H1 (cell line): ENCODE measurements at regions not wholly inside any gene's neighbourhood (a gene's known extent, or its start where the extent isn't known, plus 50 kb on each side); places are given as distances from the start of the nearest gene placed in this dataset.

Source experiments
- CTCF ChIA-PET: fragments of 300-600 bp; sonication (Branson Sonifier 250); formaldehyde crosslinking; loops from one replicate; lab custom pipeline; 2021; ENCODE audit not compliant: partially characterized antibody; lab: Charles Lee
- POLR2A ChIA-PET: fragments of 300-600 bp; sonication (Branson Sonifier 250); formaldehyde crosslinking; loops from one replicate; lab custom pipeline; 2021; ENCODE audit warnings: inconsistent platforms; ENCODE audit not compliant: partially characterized antibody; lab: Charles Lee
- DNase-seq, 2 experiments: peaks; one replicate each; pipeline versions ENCODE4 v3.0.0 to v3.0.0-alpha.2; 2010 to 2022; ENCODE audit warnings: low spot score in 2 of 2, low read depth in 1 of 2, mixed read lengths in 1 of 2
- FAIRE-seq: peaks from 2 replicates; lab custom pipeline; 2011; peaks lifted over from hg19 to GRCh38; lab: Jason Lieb, UNC
- H2AFZ ChIP-seq: 2 replicates; pipeline ENCODE4 v1.8.1; 2012; ENCODE audit warnings: low read length, inconsistent platforms
- H2AK5ac ChIP-seq: 2 replicates; pipeline ENCODE4 v1.6.1; 2013; ENCODE audit warnings: low read depth, low read length
- H2BK120ac ChIP-seq: replicated peaks from 2 replicates; pipeline ENCODE3; 2013; ENCODE audit warnings: low read depth, low read length, inconsistent platforms
- H2BK12ac ChIP-seq: 2 replicates; pipeline ENCODE4 v1.6.1; 2013; ENCODE audit warnings: low read depth, low read length
- H2BK15ac ChIP-seq: 2 replicates; pipeline ENCODE4 v1.6.1; 2013; ENCODE audit warnings: low read length
- H2BK20ac ChIP-seq: 2 replicates; pipeline ENCODE4 v1.6.1; 2013; ENCODE audit warnings: low read length
- H2BK5ac ChIP-seq: 2 replicates; pipeline ENCODE4 v1.6.1; 2013; ENCODE audit warnings: low read depth, low read length
- H3K14ac ChIP-seq: 2 replicates; pipeline ENCODE4 v1.6.1; 2013; ENCODE audit warnings: inconsistent platforms; ENCODE audit not compliant: insufficient read length
- H3K18ac ChIP-seq: 2 replicates; pipeline ENCODE4 v1.6.1; 2013; ENCODE audit warnings: low read length; ENCODE audit errors: extremely low read depth
- H3K23ac ChIP-seq: 2 replicates; pipeline ENCODE4 v1.6.1; 2013; ENCODE audit warnings: inconsistent platforms; ENCODE audit not compliant: insufficient read length
- H3K23me2 ChIP-seq: 2 replicates; pipeline ENCODE4 v1.6.1; 2013; ENCODE audit warnings: low read depth, low read length
- H3K27ac ChIP-seq: 2 replicates; pipeline ENCODE4 v1.6.1; 2011; ENCODE audit warnings: low read depth, low read length, inconsistent platforms
- H3K27me3 ChIP-seq, 4 experiments: replicated peaks in 1 of 4; 1 replicate in 1 of 4; 2 replicates in 3 of 4; pipeline versions ENCODE4 v1.6.1 to v1.8.1; 2011 to 2013; ENCODE audit warnings: low read length in 3 of 4, mild to moderate bottlenecking in 3 of 4, inconsistent platforms in 2 of 4, mixed read lengths in 2 of 4, moderate library complexity in 1 of 4; ENCODE audit not compliant: control insufficient read depth in 3 of 4, insufficient read depth in 3 of 4; ENCODE audit errors: extremely low read depth in 1 of 4
- H3K36me3 ChIP-seq, 4 experiments: 2 replicates each; pipeline versions ENCODE4 v1.6.1 to v1.8.1; 2011 to 2013; ENCODE audit warnings: mild to moderate bottlenecking in 4 of 4, low read length in 3 of 4, moderate library complexity in 2 of 4, control low read depth in 1 of 4, inconsistent platforms in 1 of 4; ENCODE audit not compliant: insufficient read depth in 4 of 4, control insufficient read depth in 2 of 4
- H3K4ac ChIP-seq: replicated peaks from 2 replicates; pipeline ENCODE3; 2013; ENCODE audit warnings: low read length, low read depth, mixed read lengths, inconsistent platforms; ENCODE audit not compliant: insufficient read length
- H3K4me1 ChIP-seq, 4 experiments: replicated peaks in 1 of 4; 1 replicate in 1 of 4; 2 replicates in 3 of 4; pipeline versions ENCODE4 v1.6.1 to v1.8.1; 2011 to 2013; ENCODE audit warnings: low read length in 3 of 4, inconsistent platforms in 2 of 4, mixed read lengths in 1 of 4; ENCODE audit not compliant: insufficient read depth in 4 of 4, control insufficient read depth in 3 of 4
- H3K4me2 ChIP-seq, 2 experiments: 2 replicates each; pipeline versions ENCODE4 v1.6.1 to v1.8.1; 2011 to 2013; ENCODE audit warnings: low read depth in 2 of 2, low read length in 2 of 2, control low read depth in 1 of 2, inconsistent platforms in 1 of 2, mild to moderate bottlenecking in 1 of 2; ENCODE audit not compliant: insufficient read depth in 1 of 2
- H3K4me3 ChIP-seq, 4 experiments: fragments of 200-600, 300-600 bp in 1 of 4; sonication (generic), shearing (Covaris generic), sonication (Bioruptor Twin) in 1 of 4; 2 replicates each; pipeline versions ENCODE4 v1.5.1 to v1.8.1; 2011 to 2016; ENCODE audit warnings: low read length in 4 of 4, low read depth in 3 of 4, control low read depth in 2 of 4, inconsistent platforms in 2 of 4, mild to moderate bottlenecking in 2 of 4, mixed read lengths in 1 of 4, moderate library complexity in 1 of 4; ENCODE audit not compliant: insufficient read depth in 2 of 4; ENCODE audit errors: extremely low read depth in 1 of 4
- H3K56ac ChIP-seq: replicated peaks from 2 replicates; pipeline ENCODE3; 2013; ENCODE audit warnings: low read depth, mild to moderate bottlenecking, mixed read lengths, low read length, inconsistent platforms; ENCODE audit not compliant: insufficient read length
- H3K79me1 ChIP-seq: 2 replicates; pipeline ENCODE4 v1.6.1; 2013; ENCODE audit warnings: low read depth, low read length, control low read depth
- H3K79me2 ChIP-seq, 2 experiments: 2 replicates each; pipeline versions ENCODE4 v1.6.1 to v1.8.1; 2012 to 2013; ENCODE audit warnings: low read length in 2 of 2, mild to moderate bottlenecking in 2 of 2, inconsistent platforms in 1 of 2; ENCODE audit not compliant: insufficient read depth in 2 of 2, control insufficient read depth in 1 of 2
- H3K9ac ChIP-seq, 4 experiments: replicated peaks in 1 of 4; 1 replicate in 1 of 4; 2 replicates in 3 of 4; pipeline versions ENCODE4 v1.6.1 to v1.8.1; 2011 to 2013; ENCODE audit warnings: low read depth in 3 of 4, low read length in 3 of 4, control low read depth in 2 of 4, mild to moderate bottlenecking in 2 of 4, moderate library complexity in 2 of 4, inconsistent platforms in 1 of 4; ENCODE audit errors: extremely low read depth in 1 of 4
- H3K9me3 ChIP-seq, 2 experiments: 2 replicates each; pipeline versions ENCODE4 v1.6.1 to v1.8.1; 2012 to 2013; ENCODE audit warnings: mild to moderate bottlenecking in 2 of 2, moderate library complexity in 2 of 2, control low read depth in 1 of 2, inconsistent platforms in 1 of 2, low read depth in 1 of 2, low read length in 1 of 2, mixed read lengths in 1 of 2; ENCODE audit not compliant: insufficient read depth in 2 of 2
- H4K20me1 ChIP-seq, 2 experiments: replicated peaks in 1 of 2; 2 replicates each; pipeline versions ENCODE3 to v1.8.1; 2011 to 2013; ENCODE audit warnings: inconsistent platforms in 2 of 2, low read length in 2 of 2, mild to moderate bottlenecking in 1 of 2; ENCODE audit not compliant: insufficient read depth in 2 of 2, control insufficient read depth in 1 of 2
- H4K5ac ChIP-seq: 2 replicates; pipeline ENCODE4 v1.6.1; 2013; ENCODE audit warnings: low read length, low read depth, mixed read lengths, inconsistent platforms; ENCODE audit not compliant: insufficient read length
- H4K8ac ChIP-seq: 2 replicates; pipeline ENCODE4 v1.8.0; 2013; ENCODE audit warnings: mild to moderate bottlenecking, moderate library complexity, low read length, inconsistent platforms; ENCODE audit not compliant: insufficient read depth; ENCODE audit errors: extremely low read depth
- H4K91ac ChIP-seq: replicated peaks from 2 replicates; pipeline ENCODE3; 2013; ENCODE audit warnings: low read length, mixed read lengths, inconsistent platforms; ENCODE audit not compliant: insufficient read length
- EZH2 ChIP-seq: fragments of 200-600 bp; sonication (generic); IDR thresholded peaks from 2 replicates; pipeline ENCODE4 v1.7.1; 2012; ENCODE audit warnings: low read depth, mild to moderate bottlenecking, moderate library complexity, low read length, inconsistent platforms; ENCODE audit not compliant: severe bottlenecking
- GTF2F1 ChIP-seq: IDR thresholded peaks from 2 replicates; pipeline ENCODE4 v1.6.1; 2012; ENCODE audit warnings: low read depth, low read length, improper control_type of control experiment, borderline replicate concordance
- RXRA ChIP-seq: IDR thresholded peaks from 2 replicates; pipeline ENCODE4 v1.6.1; 2011; ENCODE audit warnings: low read depth, mild to moderate bottlenecking, low read length, moderate library complexity; ENCODE audit not compliant: insufficient read depth
- SAP30 ChIP-seq: fragments of 300-600 bp; sonication (generic); IDR thresholded peaks from 2 replicates; pipeline ENCODE4 v1.7.1; 2012; ENCODE audit warnings: low read length, moderate library complexity, mild to moderate bottlenecking, inconsistent platforms; ENCODE audit not compliant: insufficient read depth, insufficient replicate concordance
- SIN3A ChIP-seq, 2 experiments: IDR thresholded peaks in 1 of 2; conservative IDR thresholded peaks in 1 of 2; 2 replicates each; pipeline ENCODE4 v1.6.1; 2011 to 2012; ENCODE audit warnings: low read length in 2 of 2, improper control_type of control experiment in 1 of 2, low read depth in 1 of 2, mild to moderate bottlenecking in 1 of 2
- TAF7 ChIP-seq: optimal IDR thresholded peaks from 2 replicates; pipeline ENCODE3; 2011; ENCODE audit warnings: low read depth, mild to moderate bottlenecking, inconsistent platforms, low read length, moderate library complexity, borderline replicate concordance
- WGBS, 2 experiments: shearing (Covaris generic) in 1 of 2; methylation state at CpG; one replicate each; pipeline versions ENCODE4 v1.1.6 to v1.1.7; 2013 to 2015; ENCODE audit warnings: low lambda C conversion rate in 2 of 2, mixed read lengths in 2 of 2, inconsistent platforms in 1 of 2, low coverage in 1 of 2, missing lambda C conversion rate in 1 of 2; ENCODE audit not compliant: insufficient replicate concordance in 2 of 2, insufficient coverage in 1 of 2, insufficient read length in 1 of 2; ENCODE audit errors: extremely low coverage in 1 of 2, missing lambda C conversion rate in 1 of 2; 5-methylcytosine and 5-hydroxymethylcytosine counted together
- TF ChIP-seq, protein P1 (sequence below): IDR thresholded peaks from 2 replicates; pipeline ENCODE4 v1.6.1; 2011; ENCODE audit warnings: low read depth, mild to moderate bottlenecking, low read length; ENCODE audit not compliant: insufficient read depth

DNA sequence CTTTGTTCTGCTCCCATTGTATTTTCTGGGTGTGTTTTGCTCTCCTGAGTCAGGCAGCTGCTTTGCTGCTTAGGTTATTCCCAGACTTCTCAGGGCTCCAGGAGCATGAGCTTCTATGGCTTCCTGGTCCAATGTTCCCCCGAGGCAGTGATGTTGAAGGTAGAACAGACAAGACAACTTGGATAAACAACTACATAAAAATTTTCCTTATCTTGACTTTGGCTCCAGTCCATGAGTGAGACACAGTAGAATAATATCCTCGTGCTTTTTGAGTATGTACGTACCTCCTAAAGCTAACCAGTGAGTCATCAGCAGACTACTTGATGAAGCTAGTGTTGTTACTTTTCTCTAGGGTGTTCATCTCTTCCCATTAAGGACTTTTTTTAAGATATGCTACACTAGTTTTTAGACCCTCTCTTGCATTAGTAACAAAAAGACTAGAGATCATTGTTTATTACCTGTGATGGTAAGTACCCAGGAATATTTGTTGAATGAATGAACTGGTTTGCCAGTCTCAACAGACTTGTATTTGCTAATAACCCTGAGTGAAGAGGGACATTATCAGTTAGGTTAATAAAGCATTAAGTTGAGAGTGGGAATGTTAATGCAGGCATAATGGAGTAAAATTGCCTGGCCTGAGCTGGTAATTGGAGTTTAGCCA is 131.9 kb downstream of the FHIP1A start:
- Histone ChIP-seq H2BK15ac (no peak overlapping the region), H2AFZ (no peak overlapping the region), H2BK20ac (no peak overlapping the region), H4K20me1 (no peaks in the 10 kb centered on the region), H2AK5ac (no peak overlapping the region), H3K56ac (no peak overlapping the region), H3K4ac (no peak overlapping the region), H3K18ac (no peak overlapping the region), H4K8ac (no peak overlapping the region), H2BK120ac (no peak overlapping the region), H2BK12ac (no peak overlapping the region), H3K4me2 (no peak overlapping the region), H3K23ac (no peak overlapping the region), H3K9me3 (no peaks in the 10 kb centered on the region), H3K4me1 (peaks cover 0 to 14% (median 8%) of the 10 kb centered on the region in 4 experiments; a peak in 4 of 7 replicates), H4K5ac (no peak overlapping the region), H3K27ac (no peak overlapping the region), H3K27me3 (no peaks in the 10 kb centered on the region), H4K91ac (no peak overlapping the region), H3K79me2 (peaks cover 4 to 22% of the 10 kb centered on the region in 2 experiments; a peak in 2 of 4 replicates), H3K36me3 (no peaks in the 10 kb centered on the region; a peak in 1 of 8 replicates)
- POLR2A ChIA-PET = interaction anchor here (0.7 to 1.2 kb wide), 2 partner anchors 17 to 217 kb away, joined by 3 read pairs; no protein-coding TSS in a partner anchor
- WGBS, 2 experiments = 81% methylated on average over 3 of the region's 3 CpGs; no CpG with 5 or more reads in 1 of the 2 experiments
- DNase-seq (no peak), FAIRE-seq (no peak)
- CTCF ChIA-PET = interaction anchor here (0.7 to 1.7 kb wide), 6 partner anchors 9 to 63 kb away, joined by 3 to 9 read pairs (median 4); no protein-coding TSS in a partner anchor
- TF ChIP-seq EZH2 (no peak), GTF2F1 (no peak), TAF7 (no peak), RXRA (no peak), SAP30 (no peak), SIN3A (conservative IDR thresholded peaks at IDR 0.05 in 1 of 2, IDR thresholded peaks at IDR 0.05 in 1 of 2; ENCODE audit: low read depth in 1 of 2, low read length in 2 of 2) (no peak)
- TF ChIP-seq, protein P1, sequence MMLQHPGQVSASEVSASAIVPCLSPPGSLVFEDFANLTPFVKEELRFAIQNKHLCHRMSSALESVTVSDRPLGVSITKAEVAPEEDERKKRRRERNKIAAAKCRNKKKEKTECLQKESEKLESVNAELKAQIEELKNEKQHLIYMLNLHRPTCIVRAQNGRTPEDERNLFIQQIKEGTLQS = no peak
- TF ChIP-seq, all 59 proteins: peak for 0
- Histone ChIP-seq H2BK5ac (no peak overlapping the region), H3K4me3 (no peak overlapping the region), H3K14ac (no peak overlapping the region), H3K79me1 (peaks cover 5% of the 10 kb centered on the region), H3K23me2 (no peaks in the 10 kb centered on the region), H3K9ac (no peak overlapping the region)
